ENCODE measurements at regions not wholly inside any gene's neighbourhood (a gene's known extent, or its start where the extent isn't known, plus 50 kb on each side); places are given as distances from the start of the nearest gene placed in this dataset.

DNA sequence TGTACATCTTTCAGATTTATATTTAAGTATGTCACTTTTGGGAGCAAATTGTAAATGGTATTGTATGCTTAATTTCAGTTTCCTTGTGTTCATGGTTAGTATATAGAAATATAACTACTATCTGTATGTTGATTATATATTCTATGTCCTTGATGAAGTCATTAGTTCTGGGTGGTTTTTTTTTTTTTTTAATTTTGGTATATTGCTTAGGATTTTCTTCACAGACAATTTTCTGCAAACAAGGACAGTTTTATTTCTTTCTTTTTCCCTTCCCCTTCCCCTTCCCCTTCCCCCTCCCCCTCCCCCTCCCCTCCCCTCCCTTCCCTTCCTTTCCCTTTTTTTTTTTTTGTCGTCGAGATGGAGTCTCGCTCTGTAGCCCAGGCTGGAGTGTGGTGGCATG lies 430.0 kb downstream of the TYW1 start:
- no peak for DNase-seq

DNA sequence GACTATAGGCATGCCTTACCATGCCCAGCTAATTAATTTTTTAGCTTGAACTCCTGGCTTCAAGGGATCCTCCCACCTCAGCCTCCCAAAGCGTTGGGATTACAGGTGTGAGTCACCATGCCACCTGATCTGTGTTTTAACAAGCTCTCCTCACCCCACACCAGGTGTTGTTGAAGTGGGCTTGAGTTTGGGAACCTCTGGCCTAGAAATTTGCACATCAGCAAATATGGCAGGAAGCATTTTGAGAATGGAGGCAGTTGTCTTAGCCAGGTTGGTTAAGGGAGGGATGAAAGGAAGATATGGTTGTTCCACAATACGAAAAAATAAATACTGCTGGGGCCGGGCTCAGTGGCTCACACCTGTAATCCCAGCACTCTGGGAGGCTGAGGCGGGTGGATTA lies 433.1 kb downstream of the TYW1 start:
- no peak for DNase-seq

DNA sequence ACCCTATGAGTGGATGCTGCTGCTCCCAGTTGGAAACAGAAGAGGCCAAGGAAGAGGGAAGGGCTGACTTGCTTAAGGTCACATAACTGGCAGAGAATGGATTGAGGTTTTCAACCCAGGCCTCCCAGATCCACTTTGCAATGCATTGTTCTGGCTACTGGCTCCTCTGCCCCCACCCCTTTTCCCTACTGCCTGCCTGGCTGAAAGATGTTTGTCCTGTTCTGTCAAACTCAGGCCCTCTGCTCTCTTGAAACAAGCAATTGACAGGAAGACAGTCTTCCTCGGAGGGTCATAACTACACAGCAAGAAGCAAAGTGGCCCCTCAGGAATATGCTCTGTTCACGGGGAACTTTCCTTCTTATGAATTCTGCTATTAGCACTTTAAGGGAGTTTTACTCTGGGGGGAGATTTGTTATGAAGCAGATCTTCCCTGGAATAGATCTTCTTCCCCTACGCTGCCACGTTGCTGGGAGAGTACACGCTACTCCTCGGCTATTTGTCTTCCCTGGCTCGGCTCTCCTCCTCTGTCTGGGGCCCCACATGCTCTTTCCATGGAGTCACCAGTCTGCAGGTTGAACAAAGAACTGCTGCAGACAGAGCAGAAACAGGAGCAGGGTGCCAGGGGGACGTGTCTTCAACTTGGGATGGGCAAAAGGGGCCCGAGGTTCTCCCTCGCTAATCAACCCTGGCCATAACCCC lies 436.1 kb downstream of the TYW1 start:
- no peak for DNase-seq

DNA sequence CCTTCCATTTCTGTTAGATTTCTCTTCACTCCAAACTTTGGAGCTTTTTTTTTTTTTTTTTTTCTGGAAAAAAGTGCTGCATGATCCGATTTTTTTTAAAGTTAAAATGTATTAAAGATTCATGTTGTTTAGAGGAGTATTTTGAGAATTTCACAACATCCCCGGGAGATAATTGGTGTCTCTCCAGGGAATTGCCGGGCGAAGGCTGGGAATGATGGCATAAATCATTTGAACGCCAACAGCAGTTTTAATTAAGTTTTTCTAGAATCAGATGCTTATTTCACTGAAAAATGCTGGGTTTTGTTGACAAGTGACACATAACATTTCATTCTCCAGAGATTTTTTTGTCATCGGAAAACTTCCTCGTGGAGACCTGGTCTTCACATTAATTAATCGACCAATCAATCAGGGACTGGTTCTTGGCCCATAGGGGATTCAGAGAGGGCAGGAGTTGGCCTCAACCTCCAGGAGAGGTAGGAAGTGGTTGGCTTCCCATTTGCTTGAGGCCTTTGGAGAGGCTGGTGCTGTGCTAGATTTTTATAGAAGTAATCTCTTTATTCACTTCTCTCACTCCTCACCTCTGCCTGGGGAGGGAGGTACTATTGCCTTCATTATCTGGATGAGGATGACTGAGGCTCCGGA lies 439.4 kb downstream of the TYW1 start:
- no peak for DNase-seq

DNA sequence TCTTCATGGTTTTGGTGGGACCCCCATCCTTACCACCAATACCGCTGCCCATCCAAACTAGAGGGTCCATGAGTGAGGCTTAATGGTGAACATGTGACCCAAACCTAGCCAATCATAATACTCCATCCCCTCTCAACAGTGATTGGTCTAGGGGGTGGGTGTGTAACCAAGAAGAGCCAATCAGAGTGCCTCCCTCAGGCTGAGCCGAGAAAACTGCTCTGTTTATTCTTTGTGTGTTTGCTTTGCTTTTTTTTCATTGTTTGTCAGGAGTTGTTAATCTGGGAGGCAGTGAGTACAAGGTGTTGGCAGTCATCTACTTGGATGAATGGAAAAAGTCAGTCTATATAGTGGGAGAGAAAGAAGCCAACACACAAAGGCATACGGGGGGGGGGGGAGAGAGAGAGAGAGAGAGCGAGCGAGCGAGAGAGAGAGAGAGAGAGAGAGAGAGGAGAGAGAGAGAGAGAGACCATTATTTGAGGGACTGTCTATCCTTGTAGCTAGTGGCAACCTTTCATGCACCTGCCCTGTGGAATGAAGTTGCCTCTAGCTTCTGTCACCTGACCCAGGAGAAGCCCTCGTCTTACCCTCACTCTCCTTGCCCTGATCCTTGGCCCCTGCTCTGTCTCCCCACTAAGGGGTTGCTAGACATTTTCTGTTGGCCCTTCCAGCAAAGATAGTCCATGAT lies 441.7 kb downstream of the TYW1 start:
- no peak for DNase-seq

DNA sequence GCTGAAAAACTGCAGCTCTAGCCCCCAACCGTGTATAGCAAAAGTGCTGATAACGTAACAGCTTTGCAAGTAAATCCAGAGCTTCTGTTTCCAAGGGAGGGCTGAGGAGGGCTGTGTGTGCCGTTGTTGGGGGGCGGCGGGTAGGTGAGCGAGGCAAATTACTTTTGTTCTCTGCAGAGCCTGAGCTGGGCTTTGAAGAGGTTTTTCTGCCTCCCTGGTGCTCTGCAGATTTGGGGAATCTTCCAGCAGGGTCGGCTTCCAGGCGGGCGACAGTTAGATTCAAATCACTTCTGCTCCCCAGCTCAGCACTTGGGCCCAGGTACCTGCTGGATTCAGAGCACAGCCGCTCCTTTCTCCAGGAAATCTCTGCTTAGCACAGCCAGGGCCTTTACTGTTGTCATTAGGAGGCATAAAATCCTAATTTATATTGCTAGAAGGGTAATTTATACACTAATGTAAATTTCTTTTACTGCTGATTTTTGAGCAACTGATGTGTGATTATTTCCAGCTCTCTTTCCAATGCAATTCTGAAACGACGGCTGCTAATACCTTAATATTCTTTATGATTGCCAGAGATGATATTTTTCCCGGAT lies 442.4 kb downstream of the TYW1 start:
- no peak for DNase-seq

DNA sequence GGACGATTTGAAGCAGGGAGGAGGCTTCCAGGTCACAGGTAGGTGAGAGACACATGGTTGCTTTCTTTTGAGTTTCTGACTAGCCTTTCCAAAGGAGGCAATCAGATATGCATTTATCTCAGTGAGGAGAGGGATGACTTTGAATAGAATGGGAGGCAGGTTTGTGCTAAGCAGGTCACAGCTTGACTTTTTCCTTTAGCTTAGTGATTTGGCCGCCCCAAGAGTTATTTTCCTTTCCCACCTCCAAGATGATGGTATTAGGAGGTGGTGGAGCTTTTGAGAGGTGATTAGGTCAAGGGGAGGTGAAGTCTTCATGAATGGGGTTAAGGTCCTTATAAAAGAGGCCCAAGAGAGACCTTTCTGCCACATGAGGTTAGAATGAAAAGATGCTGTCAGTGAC lies 443.7 kb downstream of the TYW1 start:
- DNase-seq = no peak

DNA sequence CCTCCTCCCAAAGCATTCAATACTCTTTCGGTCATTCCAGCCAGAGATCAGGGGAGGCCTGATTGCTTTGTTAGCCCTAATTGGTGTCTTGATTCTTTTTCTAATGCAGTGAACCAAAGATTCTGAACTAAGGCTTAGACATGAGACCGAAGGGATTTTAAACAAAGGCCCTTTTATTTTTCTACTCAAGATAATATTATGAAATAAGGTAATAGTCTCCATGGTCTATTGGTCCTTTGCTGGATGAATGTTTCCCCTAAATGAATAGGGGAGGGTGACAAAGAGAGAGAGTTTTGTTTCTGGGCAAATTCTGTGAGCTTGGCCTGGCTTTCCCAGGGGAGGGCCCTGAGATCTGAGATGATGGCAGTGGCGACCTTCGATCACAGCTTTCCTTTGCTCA lies 449.1 kb downstream of the TYW1 start:
- DNase-seq = no peak

DNA sequence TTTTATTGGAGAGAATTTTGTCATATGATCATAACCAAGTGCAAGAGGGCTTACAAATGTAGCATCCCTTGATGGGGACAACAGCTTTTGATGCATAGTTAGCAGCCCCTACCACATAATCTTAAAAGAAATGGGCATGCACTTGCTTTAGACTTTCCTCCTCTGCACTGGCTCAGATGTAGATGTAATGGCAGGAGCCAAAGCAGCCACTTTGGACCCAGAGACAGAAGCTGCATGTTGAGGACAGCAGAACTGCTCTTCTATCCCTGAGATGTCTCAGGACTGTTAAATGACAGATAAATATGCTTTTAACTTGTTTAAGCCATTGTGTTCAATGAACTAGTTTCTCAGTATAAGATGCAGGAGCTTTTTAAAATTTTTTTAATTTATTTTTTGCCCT lies 450.7 kb downstream of the TYW1 start:
- DNase-seq = no peak

DNA sequence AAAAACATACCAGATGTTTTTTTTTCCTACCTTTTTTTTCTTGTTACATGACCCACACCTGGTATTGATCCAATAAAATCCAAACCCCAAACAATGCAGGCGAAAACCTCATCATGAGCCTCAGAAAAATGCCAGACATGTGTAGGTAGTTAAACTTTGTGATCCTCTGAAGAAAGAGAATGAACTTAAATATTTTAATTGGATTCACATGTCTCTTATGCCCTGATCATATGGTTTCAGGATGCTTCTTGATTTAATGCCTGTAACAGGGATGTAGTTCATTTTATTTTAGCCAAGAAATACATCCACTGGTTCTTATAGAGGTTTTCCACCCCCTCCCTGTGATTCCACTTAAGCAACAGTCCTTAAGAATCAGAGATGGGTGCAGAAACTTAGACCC lies 451.6 kb downstream of the TYW1 start:
- DNase-seq = no peak

DNA sequence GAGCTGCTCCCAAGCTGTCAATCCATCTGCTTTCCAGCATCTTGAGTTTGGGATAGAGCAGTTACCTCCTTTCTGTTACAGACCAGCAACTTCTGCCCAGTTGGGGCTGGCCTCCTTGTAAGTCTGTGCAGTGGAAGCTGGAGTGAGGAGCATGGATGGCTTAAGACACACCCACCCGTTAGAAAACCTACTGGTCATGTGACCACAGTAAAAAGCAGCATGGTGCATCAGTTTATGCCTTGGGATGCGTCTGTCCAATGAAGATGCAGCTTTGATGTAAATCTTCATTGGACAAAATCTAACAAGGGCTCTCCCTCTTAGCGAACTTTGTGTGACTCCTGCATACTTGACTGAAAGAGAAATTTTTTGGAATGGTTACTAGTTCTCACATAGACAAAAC lies 453.5 kb downstream of the TYW1 start:
- DNase-seq = no peak

DNA sequence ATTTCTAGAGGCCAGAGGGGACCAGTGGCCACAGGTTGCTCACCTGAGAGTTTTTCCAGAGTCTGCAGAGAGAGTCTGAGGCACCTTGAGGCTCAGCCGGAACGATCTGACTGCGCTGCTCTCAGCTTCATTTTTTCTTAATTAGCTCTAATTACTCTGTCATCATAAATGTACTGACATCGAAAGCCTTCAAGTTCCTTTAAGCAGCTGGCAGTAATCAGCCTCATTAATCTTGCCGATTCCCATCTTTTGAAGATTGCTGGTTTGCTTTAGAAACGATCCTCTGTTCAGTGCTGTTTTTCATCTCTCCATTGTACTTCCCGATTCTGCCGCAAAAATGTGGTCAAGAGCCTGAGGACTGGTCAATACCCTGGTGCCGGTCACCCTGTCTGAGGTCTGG lies 454.7 kb downstream of the TYW1 start:
- no peak for DNase-seq

DNA sequence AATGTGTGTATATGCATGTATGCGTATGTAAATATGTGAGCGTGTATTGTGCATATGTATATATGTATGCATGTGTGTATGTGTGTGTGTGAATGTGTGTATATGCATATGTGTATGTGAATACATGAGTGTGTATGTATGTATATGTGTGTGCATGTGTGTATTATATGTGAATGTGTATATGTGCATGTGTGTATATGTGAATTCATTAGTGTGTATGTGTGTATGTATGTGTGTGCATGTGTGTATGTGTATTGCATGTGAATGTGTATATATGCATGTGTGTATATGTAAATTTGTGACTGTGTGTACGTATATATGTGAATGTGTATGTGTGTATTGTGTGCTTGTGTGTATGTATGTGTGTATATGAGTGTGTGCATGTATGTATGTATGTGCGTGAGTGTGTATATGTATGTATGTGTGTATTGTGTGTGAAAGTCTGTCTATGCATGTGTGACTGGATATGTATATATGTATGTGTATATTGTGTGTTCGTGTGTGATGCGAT lies 455.9 kb downstream of the TYW1 start:
- DNase-seq = no peak

DNA sequence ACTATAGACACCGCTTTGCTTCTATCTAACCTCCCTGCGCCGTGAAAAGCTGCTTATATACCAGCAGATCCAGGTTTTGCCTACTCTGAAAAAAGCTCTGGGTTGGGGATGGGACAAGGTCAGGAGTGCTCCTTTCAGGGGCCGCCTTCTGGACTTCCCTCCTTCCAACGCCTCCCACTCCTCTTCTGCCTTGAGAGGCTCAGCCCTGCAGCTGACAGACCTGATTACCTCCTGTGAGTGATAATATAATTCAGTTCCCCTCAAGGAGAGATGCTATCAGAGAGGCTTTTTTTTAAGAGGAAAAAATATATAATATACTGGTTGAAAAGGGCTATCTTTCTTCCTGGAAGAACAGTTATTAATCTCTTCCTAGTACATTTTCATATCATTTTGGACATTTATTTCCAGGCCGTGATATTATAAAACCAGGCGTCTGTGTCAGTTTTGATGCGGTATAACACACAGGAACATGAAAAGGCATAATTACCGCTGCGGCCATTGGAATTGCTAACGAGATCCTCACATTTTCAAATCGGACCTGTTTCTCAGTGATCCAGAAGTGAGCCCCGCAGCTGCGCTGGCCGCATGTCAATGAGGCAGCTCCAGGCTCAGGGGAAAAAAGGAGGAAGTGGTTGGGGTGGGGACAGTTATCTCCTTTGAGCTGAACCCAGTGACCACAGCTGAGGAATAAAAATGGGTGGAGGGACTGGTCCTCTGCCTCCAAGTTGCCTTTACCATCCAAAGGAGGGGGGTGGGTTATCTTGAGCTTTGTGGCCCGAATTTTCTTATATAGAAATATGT lies 457.1 kb downstream of the TYW1 start:
- no peak for DNase-seq

DNA sequence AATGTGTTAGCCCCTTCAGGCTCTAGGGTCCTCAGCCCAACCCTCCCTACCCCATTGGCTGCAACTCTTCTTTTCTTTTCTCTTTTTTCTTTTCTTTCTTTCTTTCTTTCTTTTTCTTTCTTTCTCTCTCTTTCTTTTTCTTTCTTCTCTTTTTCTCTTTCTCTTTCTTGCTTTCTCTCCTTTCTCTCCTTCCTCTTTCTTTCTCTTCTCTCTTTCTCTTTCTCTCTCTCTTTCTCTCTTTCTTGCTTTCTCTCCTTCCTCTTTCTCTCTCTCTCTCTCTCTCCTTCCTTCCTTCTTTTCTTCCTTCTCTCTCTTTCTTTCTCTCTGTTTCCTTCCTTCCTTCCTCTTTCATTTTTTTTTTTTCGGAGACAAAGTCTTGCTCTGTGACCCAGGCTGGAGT lies 458.9 kb downstream of the TYW1 start:
- no peak for DNase-seq

DNA sequence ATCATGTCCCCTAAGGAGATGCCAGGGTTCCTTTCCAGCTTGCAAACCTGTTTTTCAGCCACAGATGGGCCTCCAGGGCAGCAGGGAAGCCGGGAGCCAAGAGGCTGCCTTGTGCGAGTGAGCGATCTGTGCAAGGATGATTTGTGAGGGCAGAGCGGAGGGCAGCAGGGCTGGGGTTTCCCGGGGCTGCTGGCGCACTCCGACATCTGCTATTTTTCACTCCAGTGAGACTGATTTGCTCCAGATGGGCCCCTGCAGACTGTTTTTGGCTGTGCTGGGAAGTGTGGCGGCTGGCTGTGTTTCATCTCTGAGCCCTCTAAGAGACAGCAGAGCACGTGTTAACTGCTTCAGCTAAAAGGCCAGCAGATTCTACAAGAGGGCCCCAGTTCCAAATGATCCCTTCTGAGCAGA lies 466.2 kb downstream of the TYW1 start:
- no peak for DNase-seq

DNA sequence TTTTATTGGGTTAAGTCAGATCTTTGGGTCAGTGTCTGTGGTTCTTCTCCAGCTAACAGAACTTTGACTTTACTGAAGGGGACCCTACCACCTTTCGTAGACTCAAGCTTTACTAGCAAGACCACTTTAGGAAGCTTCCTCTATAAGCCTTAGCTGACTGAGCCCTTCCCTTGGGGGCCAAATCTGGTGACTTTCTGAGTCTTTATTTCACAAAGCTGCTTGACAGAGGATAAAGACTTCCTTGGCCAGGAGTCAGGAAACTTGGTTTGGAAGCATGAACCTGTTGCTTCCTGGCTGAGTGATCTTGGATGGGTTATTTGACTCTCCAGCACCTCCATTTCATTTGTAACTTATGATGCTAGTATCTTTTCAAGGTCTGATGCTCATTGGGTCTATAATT lies 466.7 kb downstream of the TYW1 start:
- no peak for DNase-seq

DNA sequence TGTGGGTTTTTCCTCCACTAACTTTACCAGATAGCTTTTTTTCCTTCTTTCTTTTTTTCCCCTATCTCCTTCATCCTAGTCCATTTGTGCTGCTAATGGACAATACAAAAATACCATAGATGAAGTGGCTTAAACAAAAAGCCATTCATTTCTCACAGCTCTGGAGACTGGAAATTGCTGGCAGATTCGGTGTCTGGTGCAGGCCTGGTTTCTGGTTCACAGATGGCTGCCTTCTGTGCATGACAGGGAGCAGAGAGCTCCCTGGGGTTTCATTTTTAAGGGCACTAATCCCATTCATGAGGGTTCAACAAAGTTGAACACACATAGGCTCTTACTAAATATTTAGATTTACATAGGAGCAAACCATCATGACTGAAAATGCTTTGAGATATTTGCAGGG lies 467.4 kb downstream of the TYW1 start:
- no peak for DNase-seq

DNA sequence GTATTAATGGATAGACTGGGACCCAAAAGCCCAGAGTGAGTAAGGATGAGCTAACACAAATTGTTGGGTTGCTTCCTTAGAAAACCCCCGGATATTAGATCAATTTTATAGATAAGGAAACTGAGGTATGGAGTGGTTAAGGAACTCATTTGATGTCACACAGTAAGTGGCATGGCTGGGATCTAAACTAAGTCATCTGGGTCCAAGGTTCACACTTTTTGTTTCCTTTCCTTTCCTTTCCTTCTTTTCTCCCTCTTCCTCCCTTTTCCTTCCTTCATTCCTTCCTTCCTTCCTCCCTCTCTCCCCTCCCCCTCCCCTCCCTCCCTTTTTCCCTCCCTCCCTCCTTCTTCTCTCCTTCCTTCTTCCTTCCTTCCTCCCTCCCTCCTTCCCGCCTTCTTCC lies 469.5 kb downstream of the TYW1 start:
- DNase-seq = no peak

DNA sequence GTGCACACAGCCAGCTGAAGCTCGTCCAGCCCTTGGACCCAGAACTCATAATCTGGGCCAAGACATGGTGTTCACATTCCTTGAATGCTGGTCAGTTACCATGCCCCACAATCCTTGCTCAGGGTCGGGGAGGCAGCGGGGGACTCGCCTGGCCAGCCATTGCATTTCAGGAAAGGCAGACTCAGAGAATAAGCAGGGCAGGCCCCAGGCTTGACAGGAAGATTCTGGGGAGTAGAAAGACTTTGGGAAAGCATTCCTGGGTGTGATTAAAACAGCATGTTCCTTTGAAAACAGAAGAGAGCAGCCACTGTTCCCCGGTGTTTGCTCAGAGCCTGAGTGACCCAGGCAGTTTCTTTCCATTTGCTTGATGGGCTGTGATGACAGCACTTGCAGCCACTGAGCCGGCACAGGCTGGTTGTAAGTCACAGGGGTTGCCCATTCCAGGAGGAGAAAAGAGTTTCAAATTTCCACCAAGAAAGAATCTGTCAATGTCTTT lies 473.7 kb downstream of the TYW1 start:
- DNase-seq = no peak

DNA sequence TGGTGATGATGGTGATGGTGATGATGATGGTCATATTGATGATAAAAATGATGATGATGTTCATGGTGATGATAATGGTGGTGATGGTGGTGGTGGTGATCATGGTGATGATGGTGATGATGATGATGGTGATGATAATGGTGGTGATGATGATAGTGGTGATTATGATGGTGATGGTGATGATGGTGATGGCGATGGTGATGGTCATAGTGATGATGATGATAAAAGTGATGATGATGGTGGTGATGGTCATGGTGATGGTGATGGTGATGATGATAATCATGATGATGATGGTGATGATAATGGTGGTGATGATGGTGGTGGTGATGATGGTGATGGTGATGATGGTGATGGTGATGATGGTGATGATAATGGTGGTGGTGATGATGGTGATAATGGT lies 478.7 kb downstream of the TYW1 start:
- DNase-seq = no peak

DNA sequence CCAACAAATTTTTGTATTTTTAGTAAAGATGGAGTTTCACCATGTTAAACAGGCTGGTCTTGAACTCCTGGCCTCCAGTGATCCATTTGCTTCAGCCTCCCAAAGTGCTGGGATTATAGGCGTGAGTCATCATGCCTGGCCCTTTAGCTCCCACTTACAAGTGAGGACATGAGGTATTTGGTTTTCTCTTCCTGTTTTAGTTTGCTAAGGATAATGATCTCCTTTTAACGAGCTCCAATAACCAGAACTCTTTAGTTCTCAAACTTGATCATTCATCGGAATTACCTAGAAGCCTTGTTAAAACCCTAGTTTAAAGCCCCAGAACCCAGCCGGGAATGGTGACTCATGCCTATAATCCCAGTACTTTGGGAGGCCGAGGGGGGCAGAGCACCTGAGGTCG lies 481.4 kb downstream of the TYW1 start:
- DNase-seq = no peak

DNA sequence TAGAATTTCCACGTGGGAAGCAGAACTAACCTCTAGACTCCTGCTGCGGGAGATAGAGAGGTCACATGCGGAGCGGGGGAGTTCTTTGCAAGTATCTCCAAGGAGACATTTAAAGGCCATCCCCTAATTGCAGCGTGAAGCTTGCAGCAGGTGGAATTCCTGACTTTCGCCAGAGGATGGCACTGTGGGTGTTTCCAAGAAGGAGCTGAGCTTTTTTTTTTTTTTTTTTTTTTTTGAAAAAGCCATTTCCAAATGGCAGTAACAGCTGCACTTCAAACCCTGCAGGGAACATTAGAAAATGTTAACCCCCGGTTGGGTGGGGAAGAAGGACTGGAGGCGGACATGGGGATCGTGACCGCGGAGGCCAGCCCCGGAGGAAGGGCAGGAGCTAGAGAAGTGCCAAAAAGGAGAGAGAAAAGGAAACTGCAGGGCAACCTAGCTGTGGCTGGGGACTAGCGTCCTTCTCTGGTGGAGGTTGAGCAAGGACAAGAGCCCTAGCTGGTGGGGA lies 487.7 kb downstream of the TYW1 start:
- peak; percentile 37 for DNase-seq

All from activated CD4-positive, alpha-beta T cell treated with anti-CD3 and anti-CD28 coated beads, Interleukin-2, amount 50 U/mL, for 16 hours (primary cell).